IPS DF 6.9 (cell line): ENCODE measurements at regions not wholly inside any gene's neighbourhood (a gene's known extent, or its start where the extent isn't known, plus 50 kb on each side); places are given as distances from the start of the nearest gene placed in this dataset.
"Not testable (repeated sequence)": the region's sequence is repeated elsewhere in the genome, so short reads cannot be mapped to it uniquely, and the experiment has no call there.

Experiments used
- DNase-seq: peaks from one replicate; pipeline ENCODE4 v3.0.0-alpha.2; 2013; ENCODE audit warnings: low read depth, low spot score
- H3K27ac ChIP-seq: one replicate; pipeline ENCODE4 v1.5.1; 2013; ENCODE audit warnings: low read length, control low read depth
- H3K27me3 ChIP-seq: 2 replicates; pipeline ENCODE4 v1.6.1; 2013; ENCODE audit warnings: mild to moderate bottlenecking, low read length; ENCODE audit not compliant: control insufficient read depth, insufficient read depth
- H3K36me3 ChIP-seq: 2 replicates; pipeline ENCODE4 v1.6.1; 2013; ENCODE audit warnings: low read length; ENCODE audit not compliant: control insufficient read depth, insufficient read depth
- H3K4me1 ChIP-seq: 2 replicates; pipeline ENCODE4 v1.6.1; 2013; ENCODE audit warnings: low read length; ENCODE audit not compliant: control insufficient read depth, insufficient read depth
- H3K4me3 ChIP-seq: 2 replicates; pipeline ENCODE4 v1.5.1; 2013; ENCODE audit warnings: mild to moderate bottlenecking, low read length
- H3K9me3 ChIP-seq: 2 replicates; pipeline ENCODE4 v1.6.1; 2013; ENCODE audit warnings: low read length, inconsistent platforms; ENCODE audit not compliant: control insufficient read depth, insufficient read depth
- WGBS: extraction: QIAGEN DNeasy Blood & Tissue Kit; methylation state at CpG from one replicate; pipeline ENCODE4 v1.1.7; 2013; ENCODE audit warnings: mixed read lengths, missing lambda C conversion rate; ENCODE audit not compliant: insufficient read length, insufficient coverage; 5-methylcytosine and 5-hydroxymethylcytosine counted together

DNA sequence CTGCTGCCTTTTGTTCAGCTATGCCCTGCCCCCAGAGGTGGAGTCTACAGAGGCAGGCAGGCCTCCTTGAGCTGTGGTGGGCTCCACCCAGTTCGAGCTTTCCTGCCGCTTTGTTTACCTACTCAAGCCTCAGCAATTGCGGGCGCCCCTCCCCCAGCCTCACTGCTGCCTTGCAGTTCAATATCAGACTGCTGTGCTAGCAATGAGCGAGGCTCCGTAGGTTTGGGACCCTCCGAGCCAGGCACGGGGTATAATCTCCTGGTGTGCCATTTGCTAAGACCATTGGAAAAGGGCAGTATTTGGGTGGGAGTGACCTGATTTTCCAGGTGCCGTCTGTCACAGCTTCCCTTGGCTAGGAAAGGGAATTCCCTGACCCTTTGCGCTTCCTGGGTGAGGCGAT lies 51.9 kb downstream of the DIPK2A start:
- not testable (repeated sequence) for H3K27me3 ChIP-seq, H3K9me3 ChIP-seq, DNase-seq, H3K36me3 ChIP-seq, H3K27ac ChIP-seq, H3K4me1 ChIP-seq, H3K4me3 ChIP-seq
- WGBS = no CpG with 5 or more reads among the region's 11 CpGs

DNA sequence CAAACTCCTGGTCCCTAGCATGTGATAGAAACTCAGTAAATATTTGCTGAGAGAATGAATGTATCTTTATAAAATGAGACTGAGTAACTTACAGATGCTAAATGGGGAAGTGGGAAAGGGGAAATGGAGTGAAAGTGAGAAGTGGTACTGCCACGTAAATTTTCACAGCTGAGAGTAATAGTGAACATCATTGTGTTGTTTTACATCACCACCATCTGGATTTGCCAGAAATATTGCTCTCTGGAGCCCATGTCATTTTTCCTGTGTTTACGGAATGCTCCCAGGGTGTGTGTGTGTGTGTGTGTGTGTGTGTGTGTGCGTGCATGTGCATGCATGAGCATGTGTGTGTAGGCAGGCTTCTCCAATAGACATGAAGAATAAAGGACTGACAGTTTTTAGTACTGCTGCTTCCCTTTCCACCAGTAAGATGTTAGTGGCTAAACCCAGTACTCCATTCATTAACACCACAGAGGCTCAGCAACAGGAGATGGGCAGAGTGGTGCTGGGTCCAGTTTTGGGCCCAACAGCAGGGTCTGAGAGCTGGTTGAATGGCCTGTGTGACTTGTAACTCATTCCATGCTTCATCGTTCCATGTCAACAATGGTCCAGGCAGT lies 57.3 kb downstream of the DIPK2A start:
- H3K36me3 ChIP-seq = no peaks in the 10 kb centered on the region
- no peak overlapping the region for H3K4me3 ChIP-seq
- H3K9me3 ChIP-seq = no peaks in the 10 kb centered on the region
- no peaks in the 10 kb centered on the region for H3K27me3 ChIP-seq
- WGBS = no CpG with 5 or more reads among the region's 4 CpGs
- DNase-seq = no peak
- no peaks in the 10 kb centered on the region for H3K4me1 ChIP-seq
- H3K27ac ChIP-seq = no peak overlapping the region

DNA sequence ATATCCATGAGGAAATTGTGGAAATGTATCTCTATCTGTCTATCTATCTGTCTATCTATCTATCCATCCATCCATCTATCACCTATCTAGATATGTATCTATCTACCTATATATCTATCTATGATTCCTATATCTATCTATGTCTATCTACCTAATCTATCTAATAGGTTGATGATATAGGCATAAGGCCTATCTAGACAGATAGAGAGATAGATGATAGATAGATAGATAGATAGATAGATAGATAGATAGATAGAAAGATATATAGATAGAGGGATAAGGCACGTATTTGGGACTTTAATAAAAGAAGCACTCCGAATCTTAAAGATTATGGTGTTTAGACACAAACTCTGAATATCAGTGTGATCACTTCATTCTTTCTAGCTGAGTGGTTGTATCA lies 58.1 kb downstream of the DIPK2A start:
- no peaks in the 10 kb centered on the region for H3K9me3 ChIP-seq
- no peaks in the 10 kb centered on the region for H3K4me1 ChIP-seq
- H3K27me3 ChIP-seq = no peaks in the 10 kb centered on the region
- H3K36me3 ChIP-seq = no peaks in the 10 kb centered on the region
- no peak overlapping the region for H3K27ac ChIP-seq
- no peak overlapping the region for H3K4me3 ChIP-seq
- DNase-seq = no peak
- WGBS = 100% methylated on average over 2 of the region's 2 CpGs

DNA sequence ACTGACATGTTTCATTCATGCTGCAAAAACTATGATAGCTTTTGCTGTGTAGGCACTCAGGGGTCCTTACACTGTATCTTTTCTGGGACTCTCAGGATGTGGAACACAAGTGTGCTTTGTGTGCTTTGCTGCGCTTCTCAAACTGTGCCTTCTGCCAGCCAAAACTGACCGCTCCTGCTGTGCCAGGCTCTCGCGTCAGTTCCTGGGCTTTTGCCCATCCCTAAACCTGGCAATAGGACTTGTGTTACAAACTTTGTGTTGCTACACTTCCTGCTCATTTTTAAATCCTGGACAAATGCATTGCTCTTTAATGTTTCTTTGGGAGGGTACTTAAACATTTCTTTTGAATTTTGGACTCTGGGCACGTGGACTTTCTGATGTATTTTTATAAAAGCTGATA lies 60.3 kb downstream of the DIPK2A start:
- Histone ChIP-seq H3K27ac (no peak overlapping the region), H3K4me3 (no peak overlapping the region), H3K4me1 (no peaks in the 10 kb centered on the region), H3K27me3 (no peaks in the 10 kb centered on the region), H3K36me3 (no peaks in the 10 kb centered on the region), H3K9me3 (no peaks in the 10 kb centered on the region)
- DNase-seq = no peak
- no CpG with 5 or more reads among the region's 5 CpGs for WGBS

DNA sequence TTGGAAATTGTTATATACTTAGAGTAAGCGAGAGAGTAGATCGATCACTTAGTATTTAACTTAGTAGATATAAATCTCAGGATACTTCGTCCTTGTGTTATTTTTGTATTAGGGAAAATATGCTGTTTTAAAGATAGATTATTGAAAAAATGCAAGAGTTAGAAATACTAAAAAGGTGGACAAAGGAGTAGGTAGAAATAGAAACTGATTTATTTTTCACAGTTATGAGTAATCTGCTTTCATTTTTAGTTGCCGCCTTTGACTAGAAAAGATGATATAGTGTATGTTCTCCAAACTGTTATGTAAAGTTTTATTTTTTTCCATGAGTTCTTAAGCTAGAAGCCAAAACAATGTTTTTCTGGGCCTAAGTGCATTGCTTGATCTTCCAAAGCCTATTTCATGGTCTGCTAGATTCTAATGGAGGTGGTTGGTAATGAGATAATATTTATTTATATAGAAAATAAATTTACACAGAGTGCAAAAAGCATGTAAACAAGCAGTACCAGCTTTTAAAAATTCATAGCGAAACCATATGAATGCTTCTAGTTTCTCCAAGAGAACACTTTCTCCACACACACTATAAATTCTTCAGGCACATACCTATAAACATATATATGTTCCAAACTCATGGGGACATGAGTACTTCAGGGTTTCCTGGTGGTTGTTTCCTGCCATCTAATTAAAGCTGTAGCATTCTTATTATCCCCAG lies 61.1 kb downstream of the DIPK2A start:
- Histone ChIP-seq H3K9me3 (no peaks in the 10 kb centered on the region), H3K4me3 (no peak overlapping the region), H3K36me3 (no peaks in the 10 kb centered on the region), H3K4me1 (no peaks in the 10 kb centered on the region), H3K27me3 (no peaks in the 10 kb centered on the region), H3K27ac (no peak overlapping the region)
- WGBS = 100% methylated on average over 1 of the region's 5 CpGs
- no peak for DNase-seq

DNA sequence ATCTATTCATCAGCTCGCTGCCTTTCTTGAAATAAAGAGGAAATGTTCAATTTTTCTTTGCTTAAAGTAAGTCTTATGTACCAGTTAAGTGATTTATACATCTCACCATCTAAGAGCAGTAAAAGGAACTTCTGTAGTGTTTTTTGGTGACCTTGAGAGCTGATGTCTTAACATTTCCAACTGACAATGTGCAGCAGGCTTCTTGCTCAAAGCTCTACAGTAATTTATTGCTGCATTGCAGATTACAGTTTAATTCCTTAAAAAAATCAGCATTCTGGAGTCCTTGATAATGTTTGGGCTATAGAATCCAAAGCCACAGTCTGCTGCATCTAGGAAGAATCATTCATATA lies 61.6 kb downstream of the DIPK2A start:
- Histone ChIP-seq H3K9me3 (no peaks in the 10 kb centered on the region), H3K27me3 (no peaks in the 10 kb centered on the region), H3K4me3 (no peak overlapping the region), H3K27ac (no peak overlapping the region), H3K36me3 (no peaks in the 10 kb centered on the region), H3K4me1 (no peaks in the 10 kb centered on the region)
- no CpG with 5 or more reads among the region's 1 CpG for WGBS
- no peak for DNase-seq

DNA sequence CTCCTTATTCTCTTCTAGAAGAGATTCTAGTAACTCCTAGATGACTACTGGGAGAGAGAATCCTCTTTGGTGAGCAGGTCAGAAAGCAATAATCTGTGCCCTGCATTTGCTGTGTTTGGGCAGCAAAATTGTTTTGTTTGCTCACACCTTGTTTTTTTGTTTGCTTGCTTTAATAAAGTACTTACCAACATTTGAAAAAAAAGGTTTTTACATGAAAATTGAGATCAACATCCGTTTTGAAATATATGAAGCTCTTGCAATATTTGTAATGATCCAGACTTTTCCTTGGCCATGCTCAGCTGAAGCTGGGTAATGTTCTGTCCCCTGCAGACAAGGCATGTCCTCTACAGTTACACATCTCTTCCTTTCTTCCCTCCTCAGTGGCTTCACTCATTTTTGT lies 62.2 kb downstream of the DIPK2A start:
- no peaks in the 10 kb centered on the region for H3K27me3 ChIP-seq
- no peak overlapping the region for H3K4me3 ChIP-seq
- DNase-seq = no peak
- no peaks in the 10 kb centered on the region for H3K36me3 ChIP-seq
- no peak overlapping the region for H3K27ac ChIP-seq
- H3K4me1 ChIP-seq = no peaks in the 10 kb centered on the region
- WGBS = no CpG with 5 or more reads among the region's 1 CpG
- no peaks in the 10 kb centered on the region for H3K9me3 ChIP-seq

DNA sequence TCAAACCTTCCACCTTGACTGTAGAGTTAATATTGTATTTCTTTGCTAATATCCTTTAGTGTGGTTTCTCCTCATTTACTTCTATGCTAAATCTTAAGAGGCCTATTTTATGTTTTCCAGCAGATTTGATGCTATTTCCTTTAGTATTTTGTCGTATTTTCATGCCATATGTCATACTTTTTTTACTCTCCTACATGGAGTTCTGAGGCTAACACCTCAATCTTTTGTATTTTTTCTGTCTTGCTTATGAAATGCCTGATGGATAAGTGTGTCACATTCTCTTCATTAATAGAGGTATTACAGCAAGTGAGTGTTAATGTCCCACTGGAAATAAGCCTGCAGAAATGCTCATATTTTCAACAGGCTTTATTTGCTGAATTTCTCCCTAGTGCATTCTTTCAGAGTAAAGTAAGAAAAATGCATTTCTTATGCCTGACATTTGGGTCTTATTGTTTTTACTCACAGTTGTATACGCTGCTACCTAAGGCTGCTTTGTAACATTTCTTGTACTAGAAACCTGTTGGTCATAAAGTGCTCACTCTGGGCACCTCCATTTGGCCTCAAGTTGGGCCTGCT lies 63.2 kb downstream of the DIPK2A start:
- no peaks in the 10 kb centered on the region for H3K4me1 ChIP-seq
- H3K9me3 ChIP-seq = no peaks in the 10 kb centered on the region
- no peaks in the 10 kb centered on the region for H3K27me3 ChIP-seq
- H3K27ac ChIP-seq = no peak overlapping the region
- no peak overlapping the region for H3K4me3 ChIP-seq
- no peak for DNase-seq
- WGBS = no CpG with 5 or more reads among the region's 2 CpGs
- H3K36me3 ChIP-seq = no peaks in the 10 kb centered on the region

DNA sequence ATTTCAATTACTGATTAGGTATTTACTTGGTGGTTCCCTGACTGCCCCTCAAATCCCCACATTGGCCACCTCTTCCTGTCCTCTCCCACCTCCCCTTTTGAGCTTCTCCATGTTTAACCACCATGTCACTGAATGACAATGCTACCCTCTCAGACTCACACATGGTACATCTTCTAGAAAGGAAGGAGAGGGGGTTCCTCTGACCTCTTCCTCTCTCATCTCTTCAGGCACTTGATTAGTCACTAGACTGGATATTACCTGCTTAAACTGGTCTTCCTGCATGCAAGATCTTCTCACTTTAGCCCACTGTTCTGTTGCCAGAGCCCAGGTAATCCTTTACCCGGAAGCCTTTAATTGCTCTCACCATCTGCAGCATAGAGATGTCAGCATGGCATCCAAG lies 64.9 kb downstream of the DIPK2A start:
- no CpG with 5 or more reads among the region's 1 CpG for WGBS
- no peaks in the 10 kb centered on the region for H3K9me3 ChIP-seq
- no peak overlapping the region for H3K4me3 ChIP-seq
- H3K36me3 ChIP-seq = no peaks in the 10 kb centered on the region
- no peaks in the 10 kb centered on the region for H3K27me3 ChIP-seq
- no peak for DNase-seq
- H3K27ac ChIP-seq = no peak overlapping the region
- no peaks in the 10 kb centered on the region for H3K4me1 ChIP-seq

DNA sequence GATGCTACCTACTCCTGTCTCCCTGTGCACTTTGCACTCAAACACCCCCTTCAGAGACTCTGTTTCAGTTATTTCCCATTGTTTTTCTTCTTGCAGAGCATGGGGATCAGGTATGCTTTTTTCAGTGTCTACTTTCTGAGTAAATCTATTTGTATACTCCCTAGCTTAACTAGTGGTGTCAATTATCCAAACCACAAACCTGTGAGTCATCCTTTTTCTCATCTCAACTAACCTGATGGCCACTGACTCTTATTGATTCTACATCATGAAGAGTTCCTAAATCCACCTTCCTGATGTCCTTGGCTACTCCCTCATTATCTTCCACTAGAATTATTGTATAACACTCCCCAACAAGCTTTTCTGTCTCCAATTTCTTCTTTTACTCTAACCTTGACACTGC lies 68.0 kb downstream of the DIPK2A start:
- H3K9me3 ChIP-seq = no peaks in the 10 kb centered on the region
- no peak for DNase-seq
- H3K27me3 ChIP-seq = no peaks in the 10 kb centered on the region
- no peaks in the 10 kb centered on the region for H3K36me3 ChIP-seq
- no peaks in the 10 kb centered on the region for H3K4me1 ChIP-seq
- H3K27ac ChIP-seq = no peak overlapping the region
- H3K4me3 ChIP-seq = no peak overlapping the region
